GM12801 (cell line): ENCODE measurements at regions not wholly inside any gene's neighbourhood (a gene's known extent, or its start where the extent isn't known, plus 50 kb on each side); places are given as distances from the start of the nearest gene placed in this dataset.

Experiments
- CTCF ChIP-seq: IDR thresholded peaks from one replicate; pipeline ENCODE4 v1.5.1; 2011; ENCODE audit warnings: control low read depth; ENCODE audit not compliant: insufficient read length; ENCODE audit errors: extremely low read depth

- no peak for TF ChIP-seq CTCF
These were observed 70.8 kb upstream of the SHISA3 start for GRCh38 chr4:42326524-42326923.

- no peak for TF ChIP-seq CTCF
These were observed 70.0 kb upstream of the SHISA3 start for GRCh38 chr4:42327323-42327722.

- no peak for TF ChIP-seq CTCF
These were observed 68.3 kb upstream of the SHISA3 start for GRCh38 chr4:42328978-42329377.

GRCh38 chr4:42329421-42329820 is 67.9 kb upstream of the SHISA3 start:
- no peak for TF ChIP-seq CTCF

GRCh38 chr4:42330002-42330592 is 67.2 kb upstream of the SHISA3 start:
- no peak for TF ChIP-seq CTCF

- no peak for TF ChIP-seq CTCF
These were observed 66.2 kb upstream of the SHISA3 start for GRCh38 chr4:42331040-42331439.

GRCh38 chr4:42331914-42332368 is 65.3 kb upstream of the SHISA3 start:
- no peak for TF ChIP-seq CTCF
